ENCODE measurements at regions not wholly inside any gene's neighbourhood (a gene's known extent, or its start where the extent isn't known, plus 50 kb on each side); places are given as distances from the start of the nearest gene placed in this dataset.

GRCh38 chr4:53653484-53654053 is 62.3 kb upstream of the LNX1 start:
- no peak for DNase-seq (ENCODE audit: low read depth in 2 of 2, low spot score in 1 of 2)

GRCh38 chr4:53651156-53651735 is 60.0 kb upstream of the LNX1 start:
- no peak for DNase-seq (ENCODE audit: low read depth in 2 of 2, low spot score in 1 of 2)

- DNase-seq (ENCODE audit: low read depth in 2 of 2, low spot score in 1 of 2): no peak
Observed at GRCh38 chr4:53649357-53649756, 58.1 kb upstream of the LNX1 start.

- no peak for DNase-seq (ENCODE audit: low read depth in 2 of 2, low spot score in 1 of 2)
Observed at GRCh38 chr4:53647547-53647946, 56.3 kb upstream of the LNX1 start.

GRCh38 chr4:53646795-53647194 is 55.5 kb upstream of the LNX1 start:
- DNase-seq (ENCODE audit: low read depth in 2 of 2, low spot score in 1 of 2): no peak

GRCh38 chr4:53645108-53645507 is 53.8 kb upstream of the LNX1 start:
- DNase-seq (ENCODE audit: low read depth in 2 of 2, low spot score in 1 of 2): no peak

GRCh38 chr4:53644607-53645006 is 53.3 kb upstream of the LNX1 start:
- DNase-seq (ENCODE audit: low read depth in 2 of 2, low spot score in 1 of 2): no peak

All from stimulated activated CD8-positive, alpha-beta memory T cell treated with anti-CD3 and anti-CD28 coated beads, Interleukin-4, amount 100 ng/mL, for 4 hours (primary cell).